ENCODE measurements at regions not wholly inside any gene's neighbourhood (a gene's known extent, or its start where the extent isn't known, plus 50 kb on each side); places are given as distances from the start of the nearest gene placed in this dataset.

GRCh38 chr10:29163746-29164145, 125.1 kb upstream of the LYZL1 start (continued):
- TF ChIP-seq ZBTB11 (tag by site-specific recombination; conservative IDR thresholded peaks at IDR 0.05; ENCODE audit: low read depth) (no peak), ZNF391 (tag by site-specific recombination; IDR thresholded peaks at IDR 0.05; ENCODE audit: borderline replicate concordance, low read depth) (no peak), ZEB2 (tag by site-specific recombination; IDR thresholded peaks at IDR 0.05) (no peak)

GRCh38 chr10:29166713-29167112, 122.2 kb upstream of the LYZL1 start:
- peak; percentile 85 for TF ChIP-seq SETDB1 (IDR thresholded peaks at IDR 0.05; ENCODE audit: insufficient read length, low read length)
- 0 out of 2 replicates have a peak, but pooled peaks have one; percentile 21 for TF ChIP-seq TRIM28 (IDR thresholded peaks at IDR 0.05; ENCODE audit: borderline replicate concordance, low read length)
- no peak for TF ChIP-seq KLF1 (tag by site-specific recombination; IDR thresholded peaks at IDR 0.05)
- peak; percentile 97 for TF ChIP-seq ZNF558 (tag by site-specific recombination; IDR thresholded peaks at IDR 0.05)
- POLR2A ChIA-PET: no interaction called here
- CTCF ChIA-PET: no interaction called here
- Histone ChIP-seq H3K9me3 (ENCODE audit: control insufficient read depth, insufficient read depth, low read depth, low read length) (no peaks in the 10 kb centered on the region), H3K4me1 (ENCODE audit: control insufficient read depth, insufficient read depth, low read length) (no peaks in the 10 kb centered on the region), H3K4me3 (ENCODE audit: low read depth, low read length) (no peak overlapping the region), H3K27ac (ENCODE audit: extremely low read depth, low read depth, low read length) (no peak overlapping the region), H3K36me3 (ENCODE audit: control insufficient read depth in 2 of 2, insufficient read depth in 1 of 2, low read length in 2 of 2) (no peaks in the 10 kb centered on the region)

- H3K27ac ChIP-seq (ENCODE audit: extremely low read depth, low read depth, low read length): no peak overlapping the region
- no peaks in the 10 kb centered on the region for H3K36me3 ChIP-seq (ENCODE audit: control insufficient read depth in 2 of 2, insufficient read depth in 1 of 2, low read length in 2 of 2)
- H3K9me3 ChIP-seq (ENCODE audit: control insufficient read depth, insufficient read depth, low read depth, low read length): no peaks in the 10 kb centered on the region
- TF ChIP-seq CTCF (tag by site-specific recombination; IDR thresholded peaks at IDR 0.05) (no peak), BCL11B (tag by site-specific recombination; IDR thresholded peaks at IDR 0.05; ENCODE audit: low read depth) (no peak), ZNF404 (tag by site-specific recombination; IDR thresholded peaks at IDR 0.05) (no peak), ZNF398 (tag by site-specific recombination; IDR thresholded peaks at IDR 0.05) (no peak), ZNF514 (tag by site-specific recombination; IDR thresholded peaks at IDR 0.05) (no peak), ZSCAN30 (tag by site-specific recombination; IDR thresholded peaks at IDR 0.05) (no peak), ZFP3 (tag by site-specific recombination; IDR thresholded peaks at IDR 0.05; ENCODE audit: low read depth) (no peak)
- POLR2A ChIA-PET: no interaction called here
- no peaks in the 10 kb centered on the region for H3K4me1 ChIP-seq (ENCODE audit: control insufficient read depth, insufficient read depth, low read length)
- CTCF ChIA-PET: no interaction called here
- no peak overlapping the region for H3K4me3 ChIP-seq (ENCODE audit: low read depth, low read length)
These were observed 119.8 kb upstream of the LYZL1 start for GRCh38 chr10:29169021-29169420.

GRCh38 chr10:29171717-29172116, 117.2 kb upstream of the LYZL1 start:
- Histone ChIP-seq H3K36me3 (ENCODE audit: control insufficient read depth in 2 of 2, insufficient read depth in 1 of 2, low read length in 2 of 2) (no peaks in the 10 kb centered on the region), H3K27ac (ENCODE audit: extremely low read depth, low read depth, low read length) (no peak overlapping the region), H3K4me1 (ENCODE audit: control insufficient read depth, insufficient read depth, low read length) (no peaks in the 10 kb centered on the region), H3K4me3 (ENCODE audit: low read depth, low read length) (no peak overlapping the region), H3K9me3 (ENCODE audit: control insufficient read depth, insufficient read depth, low read depth, low read length) (no peaks in the 10 kb centered on the region)
- CTCF ChIA-PET: interaction anchor here (0.7 to 1.2 kb wide), 3 partner anchors 10 to 508 kb away, joined by 3 to 4 read pairs (median 3); no protein-coding TSS in a partner anchor
- POLR2A ChIA-PET: no interaction called here
- TF ChIP-seq ZNF792 (tag by site-specific recombination; IDR thresholded peaks at IDR 0.05) (no peak), ZNF175 (tag by site-specific recombination; IDR thresholded peaks at IDR 0.05) (no peak), ZNF341 (tag by site-specific recombination; IDR thresholded peaks at IDR 0.05; ENCODE audit: low read depth) (no peak), ZNF37A (tag by site-specific recombination; IDR thresholded peaks at IDR 0.05) (no peak), ZNF707 (tag by site-specific recombination; IDR thresholded peaks at IDR 0.05) (no peak), BCL11A (tag by site-specific recombination; IDR thresholded peaks at IDR 0.05; ENCODE audit: low read depth) (no peak), ZNF548 (tag by site-specific recombination; IDR thresholded peaks at IDR 0.05) (no peak), ZNF223 (tag by site-specific recombination; IDR thresholded peaks at IDR 0.05) (no peak), ZNF747 (tag by site-specific recombination; IDR thresholded peaks at IDR 0.05) (no peak), ZNF114 (tag by site-specific recombination; IDR thresholded peaks at IDR 0.05) (no peak), ZNF530 (tag by site-specific recombination; IDR thresholded peaks at IDR 0.05; ENCODE audit: low read depth) (no peak), ZNF654 (tag by site-specific recombination; IDR thresholded peaks at IDR 0.05; ENCODE audit: low read depth) (no peak), ZNF394 (tag by site-specific recombination; IDR thresholded peaks at IDR 0.05; ENCODE audit: borderline replicate concordance) (no peak)
